HCT116 (cell line): ENCODE measurements at regions not wholly inside any gene's neighbourhood (a gene's known extent, or its start where the extent isn't known, plus 50 kb on each side); places are given as distances from the start of the nearest gene placed in this dataset.
"Not testable (repeated sequence)": the region's sequence is repeated elsewhere in the genome, so short reads cannot be mapped to it uniquely, and the experiment has no call there.

Experiments
- CEBPB ChIP-seq: IDR thresholded peaks from 2 replicates; pipeline ENCODE4 v1.6.1; 2012; ENCODE audit warnings: low read depth
- EGR1 ChIP-seq: IDR thresholded peaks from 2 replicates; pipeline ENCODE4 v1.6.1; 2012; ENCODE audit warnings: low read depth
- EZH2phosphoT487 ChIP-seq: fragments of 200-600 bp; IDR thresholded peaks from 2 replicates; pipeline ENCODE4 v1.6.1; 2018; ENCODE audit warnings: antibody characterized with exemption, borderline replicate concordance
- POLR2A ChIP-seq: IDR thresholded peaks from 2 replicates; pipeline ENCODE4 v1.7.0; 2011; ENCODE audit warnings: borderline replicate concordance; ENCODE audit not compliant: insufficient read depth, insufficient read length; ENCODE audit errors: extremely low read depth
- POLR2AphosphoS5 ChIP-seq: IDR thresholded peaks from 2 replicates; pipeline ENCODE4 v1.6.1; 2011; ENCODE audit warnings: mild to moderate bottlenecking, low read depth, low read length, moderate library complexity
- TF ChIP-seq, protein P1 (sequence below), 3 experiments: fragments of 200-600 bp in 1 of 3; sonication (generic) in 1 of 3; IDR thresholded peaks in 2 of 3; conservative IDR thresholded peaks in 1 of 3; 2 replicates each; pipeline ENCODE4 v1.5.1; 2012 to 2017; ENCODE audit warnings: low read depth in 2 of 3, low read length in 2 of 3, antibody characterized with exemption in 1 of 3, borderline replicate concordance in 1 of 3, control low read depth in 1 of 3, mild to moderate bottlenecking in 1 of 3, mixed read lengths in 1 of 3, mixed run types in 1 of 3, moderate library complexity in 1 of 3; ENCODE audit not compliant: insufficient read depth in 1 of 3
- TF ChIP-seq, protein P2 (sequence below): IDR thresholded peaks from 2 replicates; pipeline ENCODE4 v1.6.1; 2012; ENCODE audit warnings: low read depth

DNA sequence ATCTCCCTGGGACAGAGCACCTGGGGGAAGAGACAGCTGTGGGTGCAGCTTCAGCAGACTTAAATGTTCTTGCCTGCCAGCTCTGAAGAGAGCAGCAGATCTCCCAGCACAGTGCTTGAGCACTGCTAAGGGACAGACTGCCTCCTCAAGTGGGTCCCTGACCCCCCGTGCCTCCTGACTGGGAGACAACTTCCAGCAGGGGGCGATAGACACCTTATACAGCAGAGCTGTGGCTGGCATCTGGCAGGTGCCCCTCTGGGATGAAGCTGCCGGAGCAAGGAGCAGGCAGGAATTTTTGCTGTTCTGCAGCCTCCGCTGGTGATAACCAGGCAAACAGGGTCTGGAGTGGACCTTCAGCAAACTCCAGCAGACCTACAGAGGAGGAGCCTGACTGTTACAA is 541.7 kb upstream of the PITX2 start:
- TF ChIP-seq, protein P1, sequence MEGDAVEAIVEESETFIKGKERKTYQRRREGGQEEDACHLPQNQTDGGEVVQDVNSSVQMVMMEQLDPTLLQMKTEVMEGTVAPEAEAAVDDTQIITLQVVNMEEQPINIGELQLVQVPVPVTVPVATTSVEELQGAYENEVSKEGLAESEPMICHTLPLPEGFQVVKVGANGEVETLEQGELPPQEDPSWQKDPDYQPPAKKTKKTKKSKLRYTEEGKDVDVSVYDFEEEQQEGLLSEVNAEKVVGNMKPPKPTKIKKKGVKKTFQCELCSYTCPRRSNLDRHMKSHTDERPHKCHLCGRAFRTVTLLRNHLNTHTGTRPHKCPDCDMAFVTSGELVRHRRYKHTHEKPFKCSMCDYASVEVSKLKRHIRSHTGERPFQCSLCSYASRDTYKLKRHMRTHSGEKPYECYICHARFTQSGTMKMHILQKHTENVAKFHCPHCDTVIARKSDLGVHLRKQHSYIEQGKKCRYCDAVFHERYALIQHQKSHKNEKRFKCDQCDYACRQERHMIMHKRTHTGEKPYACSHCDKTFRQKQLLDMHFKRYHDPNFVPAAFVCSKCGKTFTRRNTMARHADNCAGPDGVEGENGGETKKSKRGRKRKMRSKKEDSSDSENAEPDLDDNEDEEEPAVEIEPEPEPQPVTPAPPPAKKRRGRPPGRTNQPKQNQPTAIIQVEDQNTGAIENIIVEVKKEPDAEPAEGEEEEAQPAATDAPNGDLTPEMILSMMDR (IDR thresholded peaks at IDR 0.05 in 2 of 3, conservative IDR thresholded peaks at IDR 0.05 in 1 of 3; ENCODE audit: borderline replicate concordance in 1 of 3, insufficient read depth in 1 of 3, low read depth in 2 of 3, low read length in 2 of 3), result peak in 2 of 3 experiments; percentile 14 to 25; a peak in 1 of 6 replicates
- not testable (repeated sequence) for TF ChIP-seq CEBPB, POLR2A, POLR2AphosphoS5, EZH2phosphoT487, EGR1
- TF ChIP-seq, protein P2, sequence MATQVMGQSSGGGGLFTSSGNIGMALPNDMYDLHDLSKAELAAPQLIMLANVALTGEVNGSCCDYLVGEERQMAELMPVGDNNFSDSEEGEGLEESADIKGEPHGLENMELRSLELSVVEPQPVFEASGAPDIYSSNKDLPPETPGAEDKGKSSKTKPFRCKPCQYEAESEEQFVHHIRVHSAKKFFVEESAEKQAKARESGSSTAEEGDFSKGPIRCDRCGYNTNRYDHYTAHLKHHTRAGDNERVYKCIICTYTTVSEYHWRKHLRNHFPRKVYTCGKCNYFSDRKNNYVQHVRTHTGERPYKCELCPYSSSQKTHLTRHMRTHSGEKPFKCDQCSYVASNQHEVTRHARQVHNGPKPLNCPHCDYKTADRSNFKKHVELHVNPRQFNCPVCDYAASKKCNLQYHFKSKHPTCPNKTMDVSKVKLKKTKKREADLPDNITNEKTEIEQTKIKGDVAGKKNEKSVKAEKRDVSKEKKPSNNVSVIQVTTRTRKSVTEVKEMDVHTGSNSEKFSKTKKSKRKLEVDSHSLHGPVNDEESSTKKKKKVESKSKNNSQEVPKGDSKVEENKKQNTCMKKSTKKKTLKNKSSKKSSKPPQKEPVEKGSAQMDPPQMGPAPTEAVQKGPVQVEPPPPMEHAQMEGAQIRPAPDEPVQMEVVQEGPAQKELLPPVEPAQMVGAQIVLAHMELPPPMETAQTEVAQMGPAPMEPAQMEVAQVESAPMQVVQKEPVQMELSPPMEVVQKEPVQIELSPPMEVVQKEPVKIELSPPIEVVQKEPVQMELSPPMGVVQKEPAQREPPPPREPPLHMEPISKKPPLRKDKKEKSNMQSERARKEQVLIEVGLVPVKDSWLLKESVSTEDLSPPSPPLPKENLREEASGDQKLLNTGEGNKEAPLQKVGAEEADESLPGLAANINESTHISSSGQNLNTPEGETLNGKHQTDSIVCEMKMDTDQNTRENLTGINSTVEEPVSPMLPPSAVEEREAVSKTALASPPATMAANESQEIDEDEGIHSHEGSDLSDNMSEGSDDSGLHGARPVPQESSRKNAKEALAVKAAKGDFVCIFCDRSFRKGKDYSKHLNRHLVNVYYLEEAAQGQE, result not testable (repeated sequence)
